ENCODE measurements at regions not wholly inside any gene's neighbourhood (a gene's known extent, or its start where the extent isn't known, plus 50 kb on each side); places are given as distances from the start of the nearest gene placed in this dataset.

- no peak for TF ChIP-seq EP300 (IDR thresholded peaks at IDR 0.05; ENCODE audit: borderline replicate concordance in 1 of 2, control insufficient read depth in 1 of 2, low read depth in 2 of 2, low read length in 2 of 2)
- TF ChIP-seq, protein P1, sequence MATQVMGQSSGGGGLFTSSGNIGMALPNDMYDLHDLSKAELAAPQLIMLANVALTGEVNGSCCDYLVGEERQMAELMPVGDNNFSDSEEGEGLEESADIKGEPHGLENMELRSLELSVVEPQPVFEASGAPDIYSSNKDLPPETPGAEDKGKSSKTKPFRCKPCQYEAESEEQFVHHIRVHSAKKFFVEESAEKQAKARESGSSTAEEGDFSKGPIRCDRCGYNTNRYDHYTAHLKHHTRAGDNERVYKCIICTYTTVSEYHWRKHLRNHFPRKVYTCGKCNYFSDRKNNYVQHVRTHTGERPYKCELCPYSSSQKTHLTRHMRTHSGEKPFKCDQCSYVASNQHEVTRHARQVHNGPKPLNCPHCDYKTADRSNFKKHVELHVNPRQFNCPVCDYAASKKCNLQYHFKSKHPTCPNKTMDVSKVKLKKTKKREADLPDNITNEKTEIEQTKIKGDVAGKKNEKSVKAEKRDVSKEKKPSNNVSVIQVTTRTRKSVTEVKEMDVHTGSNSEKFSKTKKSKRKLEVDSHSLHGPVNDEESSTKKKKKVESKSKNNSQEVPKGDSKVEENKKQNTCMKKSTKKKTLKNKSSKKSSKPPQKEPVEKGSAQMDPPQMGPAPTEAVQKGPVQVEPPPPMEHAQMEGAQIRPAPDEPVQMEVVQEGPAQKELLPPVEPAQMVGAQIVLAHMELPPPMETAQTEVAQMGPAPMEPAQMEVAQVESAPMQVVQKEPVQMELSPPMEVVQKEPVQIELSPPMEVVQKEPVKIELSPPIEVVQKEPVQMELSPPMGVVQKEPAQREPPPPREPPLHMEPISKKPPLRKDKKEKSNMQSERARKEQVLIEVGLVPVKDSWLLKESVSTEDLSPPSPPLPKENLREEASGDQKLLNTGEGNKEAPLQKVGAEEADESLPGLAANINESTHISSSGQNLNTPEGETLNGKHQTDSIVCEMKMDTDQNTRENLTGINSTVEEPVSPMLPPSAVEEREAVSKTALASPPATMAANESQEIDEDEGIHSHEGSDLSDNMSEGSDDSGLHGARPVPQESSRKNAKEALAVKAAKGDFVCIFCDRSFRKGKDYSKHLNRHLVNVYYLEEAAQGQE (IDR thresholded peaks at IDR 0.05; ENCODE audit: low read depth, low read length) = no peak
- TF ChIP-seq CTCF (IDR thresholded peaks at IDR 0.05 in 2 of 3, conservative IDR thresholded peaks at IDR 0.05 in 1 of 3; ENCODE audit: control insufficient read depth in 2 of 3, extremely low read depth in 1 of 3, insufficient read depth in 1 of 3, low read depth in 3 of 3, low read length in 3 of 3) = no peak
- TF ChIP-seq GABPA (IDR thresholded peaks at IDR 0.05; ENCODE audit: low read depth) = no peak
- TF ChIP-seq POLR2A (IDR thresholded peaks at IDR 0.05; ENCODE audit: low read depth, low read length) = no peak
- no peak for TF ChIP-seq RB1 (IDR thresholded peaks at IDR 0.05; ENCODE audit: borderline replicate concordance)
- no peak for TF ChIP-seq EGR1 (IDR thresholded peaks at IDR 0.05; ENCODE audit: borderline replicate concordance in 1 of 2, low read depth in 2 of 2, low read length in 2 of 2)
- TF ChIP-seq YY1 (IDR thresholded peaks at IDR 0.05; ENCODE audit: low read depth, low read length) = no peak
- no peak for TF ChIP-seq ZBTB11 (CRISPR knock-in tag; IDR thresholded peaks at IDR 0.05)
These were observed 80.8 kb upstream of the FHIT start for GRCh38 chr3:61331929-61332552.
